Activated B cell treated with CpG ODN at 0.5 μM for 24 hours (primary cell): ENCODE measurements at regions not wholly inside any gene's neighbourhood (a gene's known extent, or its start where the extent isn't known, plus 50 kb on each side); places are given as distances from the start of the nearest gene placed in this dataset.

Experiments used
- ATAC-seq: fragments of 200-7000 bp; cut with Tn5 transposase; one replicate; pipeline ENCODE4 v1.10.0; 2021; ENCODE audit warnings: low read depth, mild to moderate bottlenecking, moderate library complexity
- CTCF ChIA-PET: fragments of 350-600 bp; sonication (Branson Sonifier 250); formaldehyde crosslinking; loops from one replicate; lab custom pipeline; 2021; ENCODE audit warnings: antibody characterized with exemption; lab: Charles Lee
- POLR2A ChIA-PET: fragments of 350-600 bp; sonication (Branson Sonifier 250); formaldehyde crosslinking; loops from one replicate; lab custom pipeline; 2021; ENCODE audit warnings: antibody characterized with exemption; lab: Charles Lee
- DNase-seq: peaks from one replicate; pipeline ENCODE4 v3.0.0; 2022
- H3K27ac Mint-ChIP-seq: one replicate; pipeline ENCODE4 v1.8.0; 2020; ENCODE audit warnings: mixed read lengths
- H3K27me3 Mint-ChIP-seq: one replicate; pipeline ENCODE4 v1.8.0; 2021; ENCODE audit warnings: mixed read lengths
- H3K36me3 Mint-ChIP-seq: one replicate; pipeline ENCODE4 v1.8.0; 2021; ENCODE audit warnings: low read depth, mixed read lengths
- H3K4me1 Mint-ChIP-seq: one replicate; pipeline ENCODE4 v1.8.0; 2021; ENCODE audit warnings: mixed read lengths
- H3K4me3 Mint-ChIP-seq: one replicate; pipeline ENCODE4 v1.8.0; 2020; ENCODE audit warnings: mild to moderate bottlenecking, mixed read lengths
- H3K9me3 Mint-ChIP-seq: one replicate; pipeline ENCODE4 v1.8.0; 2020; ENCODE audit warnings: mixed read lengths
- CTCF ChIP-seq: fragments of 200-600 bp; IDR thresholded peaks from one replicate; pipeline ENCODE4 v1.8.0; 2022; ENCODE audit warnings: antibody characterized with exemption, mild to moderate bottlenecking
- intact Hi-C: fragments of 100-400 bp; cut with micrococcal nuclease; formaldehyde crosslinking; loops from one replicate; pipeline ENCODE4 v1.15.1; 2024

- Mint-ChIP-seq H3K36me3 (no peaks in the 10 kb centered on the region), H3K27me3 (peaks cover 24% of the 10 kb centered on the region), H3K4me3 (no peak overlapping the region), H3K27ac (no peak overlapping the region), H3K4me1 (no peaks in the 10 kb centered on the region), H3K9me3 (no peaks in the 10 kb centered on the region)
- intact Hi-C loops, result no loop called here
- CTCF ChIA-PET, result no interaction called here
- POLR2A ChIA-PET, result no interaction called here
- no peak for ATAC-seq
- DNase-seq, result no peak
- no peak for TF ChIP-seq CTCF
Observed at GRCh38 chr22:26985206-26985605, 327.8 kb downstream of the MIAT start.

DNA sequence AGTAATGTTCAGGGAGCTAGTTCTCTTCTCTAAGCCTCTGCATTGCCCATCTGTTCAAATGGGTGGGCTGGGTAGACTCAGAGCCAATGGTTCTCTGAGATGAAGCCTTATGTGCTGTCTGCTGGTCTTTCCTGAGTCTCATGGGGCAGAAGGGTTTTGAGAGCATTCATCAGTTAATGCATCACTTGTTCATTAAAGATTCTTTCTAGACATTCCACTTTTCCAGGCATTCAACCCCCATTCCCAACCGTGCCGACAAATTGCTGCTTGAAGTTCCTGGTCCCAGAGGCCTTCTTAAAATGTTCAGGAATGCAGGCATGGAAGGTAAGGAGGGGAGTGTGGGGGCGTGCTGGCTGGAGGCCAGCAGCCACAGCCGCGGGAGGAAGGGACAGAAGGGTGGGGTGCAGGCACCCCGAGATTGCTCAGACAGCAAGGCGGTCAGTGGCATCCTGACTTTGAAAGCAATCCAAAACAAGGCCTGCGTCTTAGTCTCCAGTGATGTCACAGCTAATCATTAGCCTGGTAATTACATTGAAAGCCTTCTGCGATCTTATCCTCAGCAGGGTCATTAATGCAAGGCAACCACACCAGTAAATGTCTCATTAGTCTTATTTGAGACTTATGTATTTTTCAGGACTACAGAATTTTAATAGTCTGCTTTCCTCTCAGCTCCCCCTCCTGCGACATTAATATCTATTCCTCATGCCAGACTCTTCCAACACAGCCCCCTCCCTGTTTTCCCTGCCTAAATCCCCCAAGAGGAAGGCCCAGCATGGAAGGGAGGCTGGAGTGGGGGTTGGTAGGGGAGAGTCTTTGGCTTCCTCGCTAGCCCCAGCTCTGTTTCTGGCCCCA lies 328.8 kb downstream of the MIAT start:
- ATAC-seq, result no peak
- Mint-ChIP-seq H3K36me3 (no peaks in the 10 kb centered on the region), H3K27ac (no peak overlapping the region), H3K9me3 (no peaks in the 10 kb centered on the region), H3K4me3 (no peak overlapping the region), H3K4me1 (no peaks in the 10 kb centered on the region), H3K27me3 (peaks cover 18% of the 10 kb centered on the region)
- no peak for DNase-seq
- POLR2A ChIA-PET, result no interaction called here
- TF ChIP-seq CTCF, result no peak
- intact Hi-C loops, result no loop called here
- CTCF ChIA-PET, result no interaction called here

GRCh38 chr22:26986884-26987283 lies 329.5 kb downstream of the MIAT start:
- POLR2A ChIA-PET, result no interaction called here
- no peak for ATAC-seq
- CTCF ChIA-PET, result no interaction called here
- H3K36me3 Mint-ChIP-seq, result no peaks in the 10 kb centered on the region
- TF ChIP-seq CTCF, result no peak
- no peaks in the 10 kb centered on the region for H3K4me1 Mint-ChIP-seq
- no peak overlapping the region for H3K27ac Mint-ChIP-seq
- no peaks in the 10 kb centered on the region for H3K9me3 Mint-ChIP-seq
- H3K27me3 Mint-ChIP-seq, result peaks cover 14% of the 10 kb centered on the region
- intact Hi-C loops, result no loop called here
- no peak overlapping the region for H3K4me3 Mint-ChIP-seq
- no peak for DNase-seq

DNA sequence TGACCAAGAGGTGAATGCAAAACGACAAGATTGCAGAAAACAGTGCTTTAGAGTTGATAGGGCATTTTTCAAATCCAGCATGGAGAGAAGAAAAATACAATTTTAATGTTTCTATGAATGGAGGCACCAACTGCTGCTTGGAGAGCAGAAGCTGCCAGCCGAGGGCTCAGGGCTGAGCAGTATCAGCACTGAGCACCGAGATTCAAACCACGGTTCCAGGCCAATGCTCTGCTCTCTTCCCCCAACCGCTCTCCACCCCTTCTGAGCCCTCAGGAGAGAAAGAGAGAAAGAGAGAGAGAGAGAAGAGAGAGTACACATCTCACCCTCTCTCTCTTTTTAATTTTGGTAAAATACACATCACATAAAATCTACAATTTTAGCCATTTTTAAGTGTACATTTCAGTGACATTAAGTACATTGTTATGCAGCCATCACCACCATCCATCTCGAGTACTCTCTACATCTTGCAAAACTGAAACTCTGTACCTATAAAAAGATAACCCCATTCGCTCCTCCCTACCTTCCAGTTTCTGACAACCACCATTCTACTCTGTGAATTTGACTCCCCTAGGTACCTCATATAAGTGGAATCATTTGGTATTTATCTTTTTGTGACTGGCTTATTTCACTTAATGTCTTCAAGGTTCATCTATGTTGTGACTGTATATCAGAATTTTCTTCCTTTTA lies 333.3 kb downstream of the MIAT start:
- Mint-ChIP-seq H3K27me3 (no peaks in the 10 kb centered on the region), H3K27ac (no peak overlapping the region), H3K9me3 (no peaks in the 10 kb centered on the region), H3K36me3 (no peaks in the 10 kb centered on the region), H3K4me3 (no peak overlapping the region), H3K4me1 (no peaks in the 10 kb centered on the region)
- CTCF ChIA-PET, result no interaction called here
- intact Hi-C loops, result no loop called here
- TF ChIP-seq CTCF, result no peak
- no peak for ATAC-seq
- no peak for DNase-seq
- POLR2A ChIA-PET, result no interaction called here

DNA sequence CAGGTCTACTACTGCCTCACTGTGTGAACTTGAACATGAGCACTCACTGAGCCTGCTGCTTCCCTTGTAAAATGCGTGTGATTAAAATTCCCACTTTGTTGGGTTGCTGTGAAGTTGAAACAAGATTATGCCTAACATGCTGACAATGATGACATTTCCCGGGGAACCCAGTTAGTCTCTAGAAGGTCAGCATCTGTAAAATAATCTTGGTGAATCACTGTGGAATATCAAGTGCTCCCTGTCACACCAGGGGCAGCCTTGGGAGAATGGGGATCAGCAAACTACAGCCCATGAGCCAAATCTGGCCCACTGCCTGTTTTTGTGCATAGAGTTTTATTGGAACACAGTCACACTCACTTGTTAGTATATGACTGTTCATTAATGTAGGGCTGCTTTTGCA lies 335.2 kb downstream of the MIAT start:
- Mint-ChIP-seq H3K4me3 (no peak overlapping the region), H3K9me3 (no peaks in the 10 kb centered on the region), H3K36me3 (no peaks in the 10 kb centered on the region), H3K27me3 (peaks cover 2% of the 10 kb centered on the region), H3K4me1 (no peaks in the 10 kb centered on the region), H3K27ac (no peak overlapping the region)
- CTCF ChIA-PET, result no interaction called here
- no peak for ATAC-seq
- POLR2A ChIA-PET, result no interaction called here
- intact Hi-C loops, result no loop called here
- DNase-seq, result no peak
- TF ChIP-seq CTCF, result no peak
